GM23338 (cell line): ENCODE measurements at regions not wholly inside any gene's neighbourhood (a gene's known extent, or its start where the extent isn't known, plus 50 kb on each side); places are given as distances from the start of the nearest gene placed in this dataset.

Experiments
- CREB1 ChIP-seq: fragments of 250-450 bp; sonication (Bioruptor Pico); IDR thresholded peaks from 2 replicates; pipeline ENCODE4 v1.5.0; 2020; ENCODE audit warnings: low read depth, mild to moderate bottlenecking, moderate library complexity
- CTCF ChIP-seq, 2 experiments: fragments of 200-600 bp in 1 of 2; sonication (generic) in 1 of 2; conservative IDR thresholded peaks; 2 replicates each; pipeline versions ENCODE4 v1.5.1 to v1.6.1; 2016 to 2017; ENCODE audit warnings: antibody characterized with exemption in 2 of 2, low read depth in 2 of 2, mild to moderate bottlenecking in 2 of 2, moderate library complexity in 1 of 2
- ETS1 ChIP-seq: IDR thresholded peaks from 2 replicates; pipeline ENCODE4 v1.6.1; 2016; ENCODE audit warnings: antibody characterized with exemption
- EZH2 ChIP-seq: fragments of 200-600 bp; sonication (generic); IDR thresholded peaks from one replicate; pipeline ENCODE4 v1.8.0; 2017; ENCODE audit warnings: antibody characterized with exemption, mild to moderate bottlenecking, low read depth; ENCODE audit not compliant: unreplicated experiment
- JUNB ChIP-seq: IDR thresholded peaks from one replicate; pipeline ENCODE4 v1.6.1; 2016; ENCODE audit warnings: antibody characterized with exemption; ENCODE audit not compliant: unreplicated experiment
- POLR2AphosphoS5 ChIP-seq: IDR thresholded peaks from 2 replicates; pipeline ENCODE4 v1.6.1; 2016; ENCODE audit warnings: antibody characterized with exemption, low read depth
- ZNF331 ChIP-seq: fragments of 250-450 bp; sonication (Bioruptor Pico); IDR thresholded peaks from 2 replicates; pipeline ENCODE4 v1.5.0; 2020; ENCODE audit warnings: low read depth, mild to moderate bottlenecking, moderate library complexity

- TF ChIP-seq CTCF (conservative IDR thresholded peaks at IDR 0.05; ENCODE audit: low read depth in 2 of 2) (no peak), POLR2AphosphoS5 (no peak), EZH2 (no peak), ETS1 (no peak), JUNB (no peak), CREB1 (no peak), ZNF331 (CRISPR knock-in tag) (no peak)
Measured at GRCh38 chr7:47720907-47721244, 139.0 kb upstream of the TNS3 start.
